Activated naive CD8-positive, alpha-beta T cell treated with anti-CD3 and anti-CD28 coated beads for 36 hours (primary cell): ENCODE measurements at regions not wholly inside any gene's neighbourhood (a gene's known extent, or its start where the extent isn't known, plus 50 kb on each side); places are given as distances from the start of the nearest gene placed in this dataset.

Experiments
- DNase-seq: peaks from one replicate; pipeline ENCODE4 v3.0.0; 2021
- H3K27ac Mint-ChIP-seq: one replicate; pipeline ENCODE4 v1.8.0; 2022; ENCODE audit warnings: mild to moderate bottlenecking, moderate library complexity, mixed read lengths
- H3K27me3 Mint-ChIP-seq: one replicate; pipeline ENCODE4 v1.8.0; 2022; ENCODE audit warnings: mild to moderate bottlenecking, mixed read lengths
- H3K36me3 Mint-ChIP-seq: one replicate; pipeline ENCODE4 v1.8.0; 2021; ENCODE audit warnings: mild to moderate bottlenecking, mixed read lengths
- H3K4me1 Mint-ChIP-seq: one replicate; pipeline ENCODE4 v1.8.0; 2021; ENCODE audit warnings: mixed read lengths
- H3K4me3 Mint-ChIP-seq: one replicate; pipeline ENCODE4 v1.8.0; 2022; ENCODE audit warnings: mild to moderate bottlenecking, moderate library complexity, mixed read lengths
- H3K9me3 Mint-ChIP-seq: one replicate; pipeline ENCODE4 v1.8.0; 2022; ENCODE audit warnings: mixed read lengths

- no peak overlapping the region for H3K4me3 Mint-ChIP-seq
- no peak overlapping the region for H3K27ac Mint-ChIP-seq
- H3K27me3 Mint-ChIP-seq: peaks cover 14% of the 10 kb centered on the region
- H3K9me3 Mint-ChIP-seq: no peaks in the 10 kb centered on the region
- no peak for DNase-seq
- H3K36me3 Mint-ChIP-seq: no peaks in the 10 kb centered on the region
- H3K4me1 Mint-ChIP-seq: no peaks in the 10 kb centered on the region
Measured at GRCh38 chr2:33678436-33678835, 79.3 kb upstream of the FAM98A start.

- H3K4me3 Mint-ChIP-seq: no peak overlapping the region
- no peak overlapping the region for H3K27ac Mint-ChIP-seq
- no peaks in the 10 kb centered on the region for H3K4me1 Mint-ChIP-seq
- no peaks in the 10 kb centered on the region for H3K36me3 Mint-ChIP-seq
- DNase-seq: no peak
- no peaks in the 10 kb centered on the region for H3K9me3 Mint-ChIP-seq
- H3K27me3 Mint-ChIP-seq: peaks cover 10% of the 10 kb centered on the region
Measured at GRCh38 chr2:33673937-33674336, 74.8 kb upstream of the FAM98A start.

GRCh38 chr2:33672896-33673295, 73.8 kb upstream of the FAM98A start:
- no peak for DNase-seq
- H3K4me1 Mint-ChIP-seq: no peaks in the 10 kb centered on the region
- no peak overlapping the region for H3K4me3 Mint-ChIP-seq
- H3K36me3 Mint-ChIP-seq: no peaks in the 10 kb centered on the region
- no peaks in the 10 kb centered on the region for H3K9me3 Mint-ChIP-seq
- no peak overlapping the region for H3K27ac Mint-ChIP-seq
- H3K27me3 Mint-ChIP-seq: peaks cover 10% of the 10 kb centered on the region

- H3K36me3 Mint-ChIP-seq: no peaks in the 10 kb centered on the region
- H3K27ac Mint-ChIP-seq: no peak overlapping the region
- H3K27me3 Mint-ChIP-seq: peaks cover 10% of the 10 kb centered on the region
- no peak overlapping the region for H3K4me3 Mint-ChIP-seq
- no peaks in the 10 kb centered on the region for H3K9me3 Mint-ChIP-seq
- no peaks in the 10 kb centered on the region for H3K4me1 Mint-ChIP-seq
- DNase-seq: no peak
Measured at GRCh38 chr2:33672389-33672788, 73.3 kb upstream of the FAM98A start.

DNA sequence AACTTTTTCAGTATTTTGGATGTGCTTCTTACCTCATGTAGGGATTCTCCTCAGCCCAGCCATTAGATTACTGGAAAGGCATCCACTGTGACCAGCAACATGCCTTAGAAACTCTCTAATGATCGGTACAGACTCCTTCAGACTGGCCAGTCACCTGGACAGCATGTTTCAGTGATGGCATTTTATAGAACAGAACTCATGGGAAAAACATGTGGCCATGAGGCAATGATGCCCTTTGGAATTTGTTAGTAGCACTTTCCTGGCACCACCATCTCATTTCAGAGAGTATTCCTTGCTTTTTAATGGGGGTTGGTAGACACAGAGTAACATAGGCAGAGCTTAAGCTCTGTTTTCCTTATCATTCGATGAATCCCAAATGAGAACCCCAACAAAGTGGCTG, 72.1 kb upstream of the FAM98A start:
- Mint-ChIP-seq H3K27me3 (peaks cover 10% of the 10 kb centered on the region), H3K27ac (no peak overlapping the region), H3K4me3 (no peak overlapping the region), H3K36me3 (no peaks in the 10 kb centered on the region), H3K9me3 (no peaks in the 10 kb centered on the region), H3K4me1 (no peaks in the 10 kb centered on the region)
- no peak for DNase-seq

DNA sequence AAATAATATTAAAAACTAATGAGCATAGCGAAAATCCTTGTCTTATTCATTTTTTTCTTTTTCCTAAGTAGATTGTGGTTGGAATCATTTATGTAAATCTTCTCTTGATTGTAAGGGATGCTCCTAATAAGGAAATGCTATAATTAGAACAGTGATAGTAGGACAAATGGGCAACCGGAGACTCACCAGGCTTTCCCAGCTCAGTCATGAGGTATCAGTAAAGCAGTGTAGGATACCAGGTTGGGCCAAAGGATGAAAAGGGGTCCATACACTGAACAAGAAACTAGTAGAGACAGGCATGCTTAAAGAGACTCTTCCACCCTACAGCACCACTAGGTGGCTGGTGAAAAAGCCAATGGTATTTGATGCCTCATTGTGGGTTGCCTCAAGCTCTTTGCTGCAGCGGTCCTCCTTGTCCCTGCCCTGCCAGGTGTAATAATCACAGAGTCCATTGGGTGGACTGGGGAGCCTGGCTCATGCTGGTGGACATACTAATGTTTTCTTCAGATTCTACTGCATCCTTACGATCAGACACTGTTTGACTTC, 71.4 kb upstream of the FAM98A start:
- no peaks in the 10 kb centered on the region for H3K4me1 Mint-ChIP-seq
- no peak overlapping the region for H3K27ac Mint-ChIP-seq
- H3K4me3 Mint-ChIP-seq: no peak overlapping the region
- peaks cover 10% of the 10 kb centered on the region for H3K27me3 Mint-ChIP-seq
- H3K9me3 Mint-ChIP-seq: peaks cover 5% of the 10 kb centered on the region
- no peak for DNase-seq
- no peaks in the 10 kb centered on the region for H3K36me3 Mint-ChIP-seq

DNA sequence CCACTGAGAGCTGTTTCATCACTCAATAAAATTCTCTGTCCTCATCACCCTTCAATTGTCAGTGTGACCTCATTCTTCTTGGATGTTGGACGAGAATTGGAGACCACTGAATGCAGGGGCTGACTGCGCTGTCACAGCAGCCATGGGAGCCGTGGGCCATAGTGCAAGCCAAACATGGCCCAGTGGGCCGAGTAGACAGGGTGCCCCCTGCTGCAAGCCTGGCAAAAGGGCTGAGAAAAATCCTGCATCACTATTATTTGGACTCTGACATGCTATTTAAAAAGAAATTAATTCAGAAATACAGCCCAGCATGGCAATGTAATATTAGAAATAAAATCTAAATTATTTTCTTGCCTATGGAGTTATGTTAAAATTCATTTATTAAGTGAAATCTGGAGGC, 67.8 kb upstream of the FAM98A start:
- Mint-ChIP-seq H3K4me1 (no peaks in the 10 kb centered on the region), H3K36me3 (no peaks in the 10 kb centered on the region), H3K27me3 (no peaks in the 10 kb centered on the region), H3K4me3 (no peak overlapping the region), H3K9me3 (peaks cover 5% of the 10 kb centered on the region), H3K27ac (no peak overlapping the region)
- DNase-seq: no peak

DNA sequence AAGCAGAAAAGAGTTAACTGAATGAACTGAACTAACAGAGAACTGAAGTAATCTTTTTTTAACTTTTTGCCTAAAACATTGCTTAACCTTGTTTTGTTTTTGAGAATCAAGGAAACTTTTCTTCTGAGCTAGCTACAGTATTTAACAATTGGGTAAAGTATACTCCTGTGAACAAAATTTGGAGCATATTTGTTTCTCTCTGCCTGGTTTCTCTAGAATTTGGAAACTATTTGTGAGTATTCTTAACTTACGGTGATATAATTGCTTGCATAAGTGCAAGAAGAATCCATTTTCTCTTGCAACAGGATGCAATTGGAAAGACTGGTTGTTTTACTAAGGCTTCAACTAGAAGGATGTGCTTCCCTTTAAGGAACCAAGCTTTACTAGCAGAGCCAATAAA, 65.9 kb upstream of the FAM98A start:
- H3K27me3 Mint-ChIP-seq: no peaks in the 10 kb centered on the region
- no peaks in the 10 kb centered on the region for H3K4me1 Mint-ChIP-seq
- H3K36me3 Mint-ChIP-seq: no peaks in the 10 kb centered on the region
- DNase-seq: no peak
- H3K4me3 Mint-ChIP-seq: no peak overlapping the region
- H3K9me3 Mint-ChIP-seq: peaks cover 5% of the 10 kb centered on the region
- no peak overlapping the region for H3K27ac Mint-ChIP-seq

GRCh38 chr2:33660416-33661123, 61.5 kb upstream of the FAM98A start:
- H3K9me3 Mint-ChIP-seq: peaks cover 7% of the 10 kb centered on the region
- H3K4me1 Mint-ChIP-seq: no peaks in the 10 kb centered on the region
- no peak overlapping the region for H3K4me3 Mint-ChIP-seq
- DNase-seq: no peak
- no peak overlapping the region for H3K27ac Mint-ChIP-seq
- peaks cover 2% of the 10 kb centered on the region for H3K36me3 Mint-ChIP-seq
- peaks cover 9% of the 10 kb centered on the region for H3K27me3 Mint-ChIP-seq

DNA sequence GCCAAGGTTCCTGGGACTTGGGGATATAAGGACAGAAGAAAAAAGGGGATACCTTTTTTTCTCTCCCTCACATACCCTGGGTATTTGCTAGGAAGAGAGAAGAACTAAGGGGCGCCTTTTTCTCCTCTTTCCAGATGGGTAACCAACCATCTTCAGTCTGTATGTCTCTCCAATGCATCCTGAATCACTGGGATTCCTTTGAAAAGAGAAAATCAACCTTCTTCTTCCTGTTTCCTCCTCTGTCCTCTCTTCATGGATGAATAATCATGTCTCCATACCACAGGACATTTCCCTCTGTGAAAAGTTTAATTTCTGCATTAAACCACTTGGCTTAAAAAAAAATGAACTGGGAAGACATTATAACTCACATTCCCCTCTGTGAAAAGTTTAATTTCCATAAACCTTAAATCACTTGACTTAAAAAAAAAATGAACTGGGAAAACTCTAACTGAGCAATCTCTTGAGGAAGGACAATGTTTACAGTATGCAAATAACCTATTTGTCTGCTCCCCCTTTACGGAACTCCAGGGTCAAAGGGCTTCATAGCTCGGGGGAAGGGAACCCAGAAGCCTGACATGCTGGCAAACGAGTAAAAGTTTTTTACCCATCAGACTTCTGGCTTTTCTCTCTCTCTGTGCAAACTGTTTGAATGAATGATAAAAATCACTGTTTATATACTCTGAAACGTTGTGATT, 56.7 kb upstream of the FAM98A start:
- no peak for DNase-seq
- H3K36me3 Mint-ChIP-seq: peaks cover 2% of the 10 kb centered on the region
- H3K27me3 Mint-ChIP-seq: peaks cover 9% of the 10 kb centered on the region
- no peaks in the 10 kb centered on the region for H3K4me1 Mint-ChIP-seq
- no peak overlapping the region for H3K4me3 Mint-ChIP-seq
- no peak overlapping the region for H3K27ac Mint-ChIP-seq
- H3K9me3 Mint-ChIP-seq: peaks cover 7% of the 10 kb centered on the region

DNA sequence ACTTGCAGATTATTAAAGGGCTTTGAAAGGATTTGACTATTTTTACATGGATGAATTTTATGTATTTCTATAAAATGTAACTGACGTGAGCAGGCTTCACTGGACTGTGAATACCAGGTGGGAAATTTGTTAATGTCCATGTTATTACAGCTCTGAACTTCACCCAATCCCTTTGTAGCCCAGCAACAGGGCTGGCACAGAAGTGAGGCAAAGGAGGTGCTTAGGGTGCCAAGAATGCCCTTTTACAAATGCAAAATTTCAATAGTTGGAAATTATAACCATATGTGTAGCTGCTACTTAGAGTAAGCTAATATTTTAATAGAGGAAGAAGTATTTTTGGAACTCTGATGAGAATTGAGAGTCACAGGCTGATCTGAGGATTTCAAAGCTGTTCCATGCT, 53.7 kb upstream of the FAM98A start:
- H3K9me3 Mint-ChIP-seq: peaks cover 7% of the 10 kb centered on the region
- peaks cover 9% of the 10 kb centered on the region for H3K27me3 Mint-ChIP-seq
- H3K4me1 Mint-ChIP-seq: no peaks in the 10 kb centered on the region
- H3K27ac Mint-ChIP-seq: no peak overlapping the region
- H3K4me3 Mint-ChIP-seq: no peak overlapping the region
- peaks cover 2% of the 10 kb centered on the region for H3K36me3 Mint-ChIP-seq
- DNase-seq: no peak

GRCh38 chr2:33650171-33650570, 51.1 kb upstream of the FAM98A start:
- Mint-ChIP-seq H3K27ac (no peak overlapping the region), H3K4me3 (no peak overlapping the region), H3K4me1 (no peaks in the 10 kb centered on the region), H3K27me3 (peaks cover 7% of the 10 kb centered on the region), H3K36me3 (no peaks in the 10 kb centered on the region), H3K9me3 (no peaks in the 10 kb centered on the region)
- no peak for DNase-seq
